Gastrocnemius medialis (tissue), 4 donors: ENCODE measurements at regions not wholly inside any gene's neighbourhood (a gene's known extent, or its start where the extent isn't known, plus 50 kb on each side); places are given as distances from the start of the nearest gene placed in this dataset.
"Not testable (repeated sequence)": the region's sequence is repeated elsewhere in the genome, so short reads cannot be mapped to it uniquely, and the experiment has no call there.

Experiments
- ATAC-seq, 2 donors: fragments of 150-250 bp; one replicate each; pipeline ENCODE4 v1.9.1; 2016
- DNase-seq, 2 donors: peaks; one replicate each; pipeline ENCODE4 v3.0.0-alpha.2; 2019
- H3K27ac ChIP-seq, 4 donors: fragments of 200-600 bp; sonication (generic); 1 replicate in 1 of 4; 2 replicates in 3 of 4; pipeline ENCODE4 v1.5.1; 2016 to 2018; ENCODE audit warnings: mild to moderate bottlenecking in 2 of 4, moderate library complexity in 1 of 4
- H3K27me3 ChIP-seq, 3 donors: fragments of 200-600 bp; sonication (generic) in 2 of 3; 1 replicate in 1 of 3; 2 replicates in 2 of 3; pipeline versions ENCODE4 v1.5.1 to v1.6.0; 2016 to 2019; ENCODE audit warnings: mild to moderate bottlenecking in 1 of 3, moderate library complexity in 1 of 3
- H3K36me3 ChIP-seq, 2 donors: fragments of 200-600 bp; sonication (generic) in 1 of 2; one replicate each; pipeline ENCODE4 v1.5.1; 2017 to 2018
- H3K4me1 ChIP-seq, 2 donors: fragments of 200-600 bp; sonication (generic) in 1 of 2; one replicate each; pipeline ENCODE4 v1.5.1; 2016 to 2017; ENCODE audit warnings: mild to moderate bottlenecking in 2 of 2
- H3K4me3 ChIP-seq, 4 donors: fragments of 200-600 bp; sonication (generic) in 3 of 4; 1 replicate in 1 of 4; 2 replicates in 3 of 4; pipeline ENCODE4 v1.5.1; 2016 to 2019; ENCODE audit warnings: mild to moderate bottlenecking in 2 of 4
- H3K9me3 ChIP-seq, 3 donors: fragments of 200-600 bp; sonication (generic) in 2 of 3; 1 replicate in 1 of 3; 2 replicates in 2 of 3; pipeline ENCODE4 v1.5.1; 2016 to 2019
- CTCF ChIP-seq, 5 experiments: fragments of 450-650 bp in 3 of 5; fragments of 200-600 bp in 2 of 5; sonication (generic) in 2 of 5; IDR thresholded peaks in 4 of 5; conservative IDR thresholded peaks in 1 of 5; 1 replicate in 4 of 5; 2 replicates in 1 of 5; pipeline ENCODE4 v1.5.1; 2016 to 2019; ENCODE audit warnings: antibody characterized with exemption in 5 of 5, mild to moderate bottlenecking in 3 of 5, moderate library complexity in 3 of 5
- POLR2A ChIP-seq, 2 donors: fragments of 450-650 bp; IDR thresholded peaks; one replicate each; pipeline ENCODE4 v1.6.1; 2017; ENCODE audit warnings: antibody characterized with exemption in 2 of 2, mild to moderate bottlenecking in 2 of 2, moderate library complexity in 2 of 2
- in situ Hi-C, 4 donors: fragments of 200-750 bp; cut with MboI; loops; one replicate each; pipeline versions ENCODE4 v1.15.0 to v1.8.0; 2017; ENCODE audit warnings: low sequenced_read_pairs in 4 of 4
- intact Hi-C: fragments of 100-400 bp; cut with DNase I; formaldehyde crosslinking; loops from one replicate; pipeline ENCODE4 v1.15.1; 2023; ENCODE audit warnings: low total_unique reads

GRCh38 chr6:113219783-113220182 lies 637.4 kb upstream of the MARCKS start:
- H3K27me3 ChIP-seq: no peaks in the 10 kb centered on the region
- DNase-seq (no peak), ATAC-seq (no peak)
- no peaks in the 10 kb centered on the region for H3K36me3 ChIP-seq
- TF ChIP-seq CTCF (IDR thresholded peaks at IDR 0.05 in 4 of 5, conservative IDR thresholded peaks at IDR 0.05 in 1 of 5) (no peak), POLR2A (IDR thresholded peaks at IDR 0.05) (no peak)
- no peaks in the 10 kb centered on the region for H3K4me1 ChIP-seq
- intact Hi-C loops (no loop called here), in situ Hi-C loops (no loop called here)
- no peak overlapping the region for H3K27ac ChIP-seq
- H3K9me3 ChIP-seq: no peaks in the 10 kb centered on the region
- H3K4me3 ChIP-seq: no peak overlapping the region

DNA sequence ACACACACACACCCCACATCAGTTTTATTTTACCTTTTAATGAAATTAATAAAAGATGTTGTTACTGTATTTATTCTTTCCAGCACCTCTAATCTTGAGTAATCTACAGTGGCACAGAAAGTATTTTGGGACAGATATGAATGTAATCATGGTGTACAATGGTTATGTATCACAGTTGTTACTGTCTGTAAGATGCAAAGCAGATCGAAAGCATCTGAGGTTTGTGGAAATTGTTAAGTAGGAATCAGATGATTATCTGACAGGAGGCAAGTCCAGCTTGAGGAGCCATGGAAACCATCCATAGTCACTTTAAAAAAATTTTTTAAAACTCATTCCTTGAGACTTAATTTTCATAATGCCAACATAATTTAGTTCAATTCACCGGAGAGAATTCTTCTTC lies 636.3 kb upstream of the MARCKS start:
- in situ Hi-C loops (no loop called here), intact Hi-C loops (no loop called here)
- H3K4me1 ChIP-seq: no peaks in the 10 kb centered on the region
- no peaks in the 10 kb centered on the region for H3K9me3 ChIP-seq
- no peaks in the 10 kb centered on the region for H3K36me3 ChIP-seq
- no peak overlapping the region for H3K27ac ChIP-seq
- TF ChIP-seq POLR2A (IDR thresholded peaks at IDR 0.05) (no peak), CTCF (IDR thresholded peaks at IDR 0.05 in 4 of 5, conservative IDR thresholded peaks at IDR 0.05 in 1 of 5) (no peak)
- H3K27me3 ChIP-seq: no peaks in the 10 kb centered on the region
- DNase-seq (no peak), ATAC-seq (no peak)
- H3K4me3 ChIP-seq: no peak overlapping the region

DNA sequence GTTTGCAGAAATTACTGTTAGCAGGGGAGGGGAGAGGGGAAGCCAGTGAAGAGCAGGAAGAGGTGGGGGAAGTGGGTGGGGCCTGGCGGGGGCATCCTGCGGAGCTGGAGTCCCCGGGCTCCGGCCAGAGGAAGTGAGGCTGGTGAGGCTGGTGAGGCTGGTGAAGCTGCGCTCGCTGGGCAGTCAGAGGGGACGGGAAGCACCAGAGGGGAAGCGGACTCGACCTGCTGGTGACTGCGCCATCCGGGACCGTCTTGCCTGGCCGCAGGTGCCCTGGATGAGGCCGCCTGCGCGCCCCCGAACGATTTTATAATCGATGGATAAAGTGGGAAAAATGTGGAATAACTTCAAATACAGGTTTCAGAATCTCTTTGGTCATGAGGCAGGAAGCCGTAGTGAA lies 635.3 kb upstream of the MARCKS start:
- no peaks in the 10 kb centered on the region for H3K9me3 ChIP-seq
- intact Hi-C loops: no loop called here
- H3K27ac ChIP-seq: no peak overlapping the region
- in situ Hi-C loops: no loop called here
- no peaks in the 10 kb centered on the region for H3K27me3 ChIP-seq
- no peak for ATAC-seq
- H3K4me3 ChIP-seq: no peak overlapping the region
- H3K4me1 ChIP-seq: no peaks in the 10 kb centered on the region
- DNase-seq: no peak
- TF ChIP-seq CTCF (IDR thresholded peaks at IDR 0.05 in 4 of 5, conservative IDR thresholded peaks at IDR 0.05 in 1 of 5): no peak
- H3K36me3 ChIP-seq: no peaks in the 10 kb centered on the region

DNA sequence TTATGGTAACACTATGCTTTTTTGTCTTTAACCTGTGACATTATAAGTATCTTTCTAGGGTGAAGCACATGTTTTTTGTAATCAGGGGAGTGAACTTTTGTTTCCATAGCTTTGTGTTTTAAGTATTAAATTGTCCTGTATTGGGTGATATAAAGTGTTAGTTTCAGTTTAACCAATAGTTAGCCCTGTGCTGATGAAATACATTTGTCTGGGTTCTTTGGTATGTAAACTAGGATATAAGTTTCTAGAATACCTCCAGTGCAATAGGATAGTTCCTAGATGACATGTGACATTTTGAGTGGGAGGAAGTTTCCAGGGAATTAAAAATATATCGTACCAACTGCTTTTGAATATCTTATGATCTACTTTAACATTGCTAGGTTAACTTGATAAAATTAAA lies 611.0 kb upstream of the MARCKS start:
- no peaks in the 10 kb centered on the region for H3K27me3 ChIP-seq
- intact Hi-C loops (no loop called here), in situ Hi-C loops (no loop called here)
- TF ChIP-seq CTCF (IDR thresholded peaks at IDR 0.05 in 4 of 5, conservative IDR thresholded peaks at IDR 0.05 in 1 of 5) (no peak), POLR2A (IDR thresholded peaks at IDR 0.05) (no peak)
- no peaks in the 10 kb centered on the region for H3K36me3 ChIP-seq
- ATAC-seq: no peak
- no peaks in the 10 kb centered on the region for H3K9me3 ChIP-seq
- H3K4me1 ChIP-seq: no peaks in the 10 kb centered on the region
- no peak for DNase-seq
- no peak overlapping the region for H3K4me3 ChIP-seq
- no peak overlapping the region for H3K27ac ChIP-seq

DNA sequence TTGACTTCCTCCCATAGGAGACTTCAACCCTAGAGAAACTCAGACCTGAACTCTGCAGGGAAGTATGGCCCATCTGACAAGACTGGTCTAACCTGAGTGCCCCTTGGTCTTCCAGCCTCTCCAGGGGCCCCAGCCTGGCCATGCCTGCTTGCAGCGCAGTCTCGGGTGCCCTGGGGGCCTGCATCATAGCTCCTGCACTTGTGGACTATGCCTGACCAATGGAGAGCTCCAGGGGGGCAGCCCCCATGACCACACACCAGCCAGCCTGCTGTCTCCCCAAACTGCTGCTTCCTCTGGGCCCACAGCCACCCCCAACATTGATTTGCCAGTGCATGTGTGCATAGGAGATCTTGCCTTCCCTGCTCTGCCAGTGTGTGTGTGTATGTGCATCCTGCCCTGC lies 608.6 kb upstream of the MARCKS start:
- Histone ChIP-seq H3K27ac (no peak overlapping the region), H3K4me3 (no peak overlapping the region), H3K36me3 (no peaks in the 10 kb centered on the region), H3K9me3 (no peaks in the 10 kb centered on the region), H3K4me1 (no peaks in the 10 kb centered on the region), H3K27me3 (no peaks in the 10 kb centered on the region)
- TF ChIP-seq CTCF (IDR thresholded peaks at IDR 0.05 in 4 of 5, conservative IDR thresholded peaks at IDR 0.05 in 1 of 5) (no peak), POLR2A (IDR thresholded peaks at IDR 0.05) (no peak)
- DNase-seq (no peak), ATAC-seq (no peak)
- in situ Hi-C loops: no loop called here
- intact Hi-C loops: no loop called here

DNA sequence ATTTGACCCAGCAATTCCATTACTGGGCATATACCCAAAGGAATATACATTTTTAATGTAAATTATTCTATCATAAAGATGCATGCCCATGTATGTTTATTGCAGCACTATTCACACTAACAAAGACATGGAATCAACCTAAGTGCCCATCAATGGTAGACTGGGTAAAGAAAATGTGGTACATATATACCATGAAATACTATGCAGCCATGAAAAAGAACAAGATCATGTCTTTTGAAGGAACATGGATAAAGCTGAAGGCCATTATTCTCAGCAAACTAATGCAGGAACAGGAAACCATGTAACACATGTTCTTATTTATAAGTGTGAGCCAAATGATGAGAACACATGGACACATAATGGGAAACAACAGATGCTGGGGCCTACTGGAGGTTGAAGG lies 603.0 kb upstream of the MARCKS start:
- H3K9me3 ChIP-seq, DNase-seq, H3K4me1 ChIP-seq, H3K4me3 ChIP-seq, ATAC-seq, H3K27ac ChIP-seq, in situ Hi-C loops, H3K27me3 ChIP-seq, intact Hi-C loops, H3K36me3 ChIP-seq: not testable (repeated sequence)
